Suprapubic skin (tissue), 4 donors: ENCODE measurements at regions not wholly inside any gene's neighbourhood (a gene's known extent, or its start where the extent isn't known, plus 50 kb on each side); places are given as distances from the start of the nearest gene placed in this dataset.
A peak's percentile ranks its signal among the peaks of the same experiment; 100 is the strongest.

Experiments
- DNase-seq, 2 donors: peaks; one replicate each; pipeline ENCODE4 v3.0.0-alpha.2; 2019; ENCODE audit warnings: low spot score in 2 of 2
- H3K27ac ChIP-seq: fragments of 200-600 bp; sonication (generic); one replicate; pipeline ENCODE4 v1.5.1; 2019
- H3K27me3 ChIP-seq: fragments of 200-600 bp; sonication (generic); one replicate; pipeline ENCODE4 v1.5.1; 2019
- H3K36me3 ChIP-seq: fragments of 200-600 bp; sonication (generic); one replicate; pipeline ENCODE4 v1.5.1; 2019
- H3K4me1 ChIP-seq: fragments of 200-600 bp; sonication (generic); one replicate; pipeline ENCODE4 v1.5.1; 2019
- H3K4me3 ChIP-seq: fragments of 200-600 bp; sonication (generic); one replicate; pipeline ENCODE4 v1.5.1; 2019; ENCODE audit warnings: mild to moderate bottlenecking
- H3K9me3 ChIP-seq: fragments of 200-600 bp; sonication (generic); one replicate; pipeline ENCODE4 v1.5.1; 2019
- EP300 ChIP-seq: sonication (generic); formaldehyde crosslinking; IDR thresholded peaks from one replicate; pipeline ENCODE4 v1.6.1; 2017; ENCODE audit warnings: antibody characterized with exemption
- POLR2A ChIP-seq, 2 donors: fragments of 450-650 bp; IDR thresholded peaks; one replicate each; pipeline ENCODE4 v1.6.1; 2017; ENCODE audit warnings: antibody characterized with exemption in 2 of 2, mild to moderate bottlenecking in 2 of 2, moderate library complexity in 2 of 2
- POLR2AphosphoS5 ChIP-seq, 3 donors: sonication (generic); formaldehyde crosslinking; IDR thresholded peaks; one replicate each; pipeline ENCODE4 v1.6.1; 2017; ENCODE audit warnings: antibody characterized with exemption in 3 of 3
- WGBS: methylation state at CpG from one replicate; pipeline ENCODE4 v1.1.5; 2018; 5-methylcytosine and 5-hydroxymethylcytosine counted together
- TF ChIP-seq, protein P1 (sequence below), 2 donors: fragments of 200-600 bp in 1 of 2; fragments of 450-650 bp in 1 of 2; sonication (generic) in 1 of 2; IDR thresholded peaks; one replicate each; pipeline ENCODE4 v1.5.1; 2016 to 2019; ENCODE audit warnings: antibody characterized with exemption in 2 of 2, mild to moderate bottlenecking in 1 of 2, moderate library complexity in 1 of 2

DNA sequence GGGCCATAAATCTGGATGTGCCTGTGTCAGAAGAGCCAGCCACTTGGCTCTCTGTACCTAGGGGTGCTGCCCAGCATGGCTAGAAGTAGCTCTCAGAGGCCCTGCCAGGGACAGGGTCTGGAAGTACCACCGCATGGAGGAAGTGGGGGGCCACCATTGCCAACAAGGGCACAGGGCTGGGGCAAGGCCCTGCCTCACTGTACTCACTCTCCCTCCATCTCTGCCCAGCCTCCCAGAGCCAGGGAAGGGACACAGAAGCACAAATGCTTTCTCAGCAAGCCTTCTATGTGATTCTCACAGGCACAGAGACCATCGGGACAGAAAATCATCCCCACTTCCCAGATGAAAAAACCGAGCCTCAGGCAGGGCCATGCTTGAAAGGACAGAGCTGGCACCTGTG is 138.1 kb downstream of the C5orf15 start:
- Histone ChIP-seq H3K36me3 (no peaks in the 10 kb centered on the region), H3K9me3 (no peaks in the 10 kb centered on the region)
- 69% methylated on average over 3 of the region's 3 CpGs for WGBS

DNA sequence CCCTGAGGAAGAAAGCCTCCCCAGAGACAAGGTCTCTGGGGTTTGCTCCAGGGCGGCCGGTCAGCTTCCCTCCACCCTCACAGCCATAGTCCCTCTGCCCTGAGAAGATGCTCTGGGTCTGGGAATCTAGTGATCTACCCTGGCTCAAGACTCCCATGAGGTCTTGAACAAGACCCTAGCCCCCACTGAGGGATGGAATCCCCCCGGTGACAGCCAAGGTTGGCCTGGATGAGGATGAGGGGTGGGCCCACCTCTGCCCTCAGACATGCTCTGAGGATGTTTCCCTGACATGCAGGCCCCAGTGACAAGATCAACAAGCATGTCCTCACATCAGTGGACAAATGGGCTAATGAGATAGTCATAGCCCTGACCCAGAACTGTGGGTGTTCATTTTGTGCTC is 138.6 kb downstream of the C5orf15 start:
- TF ChIP-seq, protein P1, sequence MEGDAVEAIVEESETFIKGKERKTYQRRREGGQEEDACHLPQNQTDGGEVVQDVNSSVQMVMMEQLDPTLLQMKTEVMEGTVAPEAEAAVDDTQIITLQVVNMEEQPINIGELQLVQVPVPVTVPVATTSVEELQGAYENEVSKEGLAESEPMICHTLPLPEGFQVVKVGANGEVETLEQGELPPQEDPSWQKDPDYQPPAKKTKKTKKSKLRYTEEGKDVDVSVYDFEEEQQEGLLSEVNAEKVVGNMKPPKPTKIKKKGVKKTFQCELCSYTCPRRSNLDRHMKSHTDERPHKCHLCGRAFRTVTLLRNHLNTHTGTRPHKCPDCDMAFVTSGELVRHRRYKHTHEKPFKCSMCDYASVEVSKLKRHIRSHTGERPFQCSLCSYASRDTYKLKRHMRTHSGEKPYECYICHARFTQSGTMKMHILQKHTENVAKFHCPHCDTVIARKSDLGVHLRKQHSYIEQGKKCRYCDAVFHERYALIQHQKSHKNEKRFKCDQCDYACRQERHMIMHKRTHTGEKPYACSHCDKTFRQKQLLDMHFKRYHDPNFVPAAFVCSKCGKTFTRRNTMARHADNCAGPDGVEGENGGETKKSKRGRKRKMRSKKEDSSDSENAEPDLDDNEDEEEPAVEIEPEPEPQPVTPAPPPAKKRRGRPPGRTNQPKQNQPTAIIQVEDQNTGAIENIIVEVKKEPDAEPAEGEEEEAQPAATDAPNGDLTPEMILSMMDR (IDR thresholded peaks at IDR 0.05), result no peak
- TF ChIP-seq POLR2AphosphoS5 (IDR thresholded peaks at IDR 0.05) (no peak), POLR2A (IDR thresholded peaks at IDR 0.05) (no peak), EP300 (no peak)
- Histone ChIP-seq H3K27ac (no peak overlapping the region), H3K9me3 (no peaks in the 10 kb centered on the region), H3K4me1 (no peaks in the 10 kb centered on the region), H3K36me3 (no peaks in the 10 kb centered on the region), H3K4me3 (no peak overlapping the region), H3K27me3 (no peaks in the 10 kb centered on the region)
- no peak for DNase-seq
- 80% methylated on average over 2 of the region's 3 CpGs for WGBS

More for the DNA sequence above, 138.1 kb downstream of the C5orf15 start:
- H3K4me1 ChIP-seq, result no peaks in the 10 kb centered on the region
- no peak overlapping the region for H3K27ac ChIP-seq
- no peak for DNase-seq
- no peaks in the 10 kb centered on the region for H3K27me3 ChIP-seq
- no peak overlapping the region for H3K4me3 ChIP-seq
- TF ChIP-seq, protein P1 (IDR thresholded peaks at IDR 0.05), result no peak
- TF ChIP-seq POLR2AphosphoS5 (IDR thresholded peaks at IDR 0.05), result no peak
- TF ChIP-seq EP300, result no peak
- TF ChIP-seq POLR2A (IDR thresholded peaks at IDR 0.05), result no peak

DNA sequence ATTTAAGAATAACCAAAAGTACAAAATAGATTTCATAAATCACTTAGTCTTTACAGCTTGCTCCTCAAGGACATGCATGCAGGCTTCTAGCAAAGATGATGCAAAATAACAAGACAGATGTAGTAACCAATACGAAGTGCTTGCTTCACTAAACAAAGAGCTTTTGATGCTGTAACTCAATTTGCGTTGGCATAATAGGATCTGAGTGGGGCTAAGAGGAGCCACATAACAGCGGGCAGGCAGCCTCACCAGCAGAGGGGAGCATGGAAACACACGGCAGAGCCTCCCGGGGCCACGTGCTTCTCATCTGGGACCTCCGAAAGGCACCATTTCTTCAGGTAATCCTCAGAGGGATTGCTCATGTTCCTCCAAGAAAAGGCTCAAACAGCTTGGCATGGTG is 139.7 kb downstream of the C5orf15 start:
- WGBS, result 74% methylated on average over 7 of the region's 7 CpGs

DNA sequence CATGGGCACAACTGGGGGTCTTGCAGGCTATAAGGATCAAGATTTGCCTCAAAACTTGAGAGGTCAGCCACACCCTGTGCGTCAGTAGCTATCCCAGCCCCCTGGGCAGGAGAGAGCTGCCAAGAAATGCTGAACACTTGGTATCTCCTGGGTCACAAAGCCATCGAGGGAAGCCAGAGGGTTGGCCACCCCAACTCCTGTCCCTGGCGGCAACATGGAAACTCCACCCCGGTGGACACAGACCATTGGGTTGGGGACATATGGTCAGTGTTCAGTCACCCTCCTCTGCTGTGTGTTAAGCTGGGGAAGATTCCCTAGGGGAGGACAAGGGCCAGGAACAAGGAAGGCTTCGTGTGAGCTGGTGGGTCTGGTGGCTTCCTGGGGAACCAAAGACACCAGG is 140.6 kb downstream of the C5orf15 start:
- TF ChIP-seq, protein P1 (IDR thresholded peaks at IDR 0.05), result no peak
- TF ChIP-seq EP300 (no peak), POLR2A (IDR thresholded peaks at IDR 0.05) (no peak), POLR2AphosphoS5 (IDR thresholded peaks at IDR 0.05) (no peak)
- 61% methylated on average over 2 of the region's 5 CpGs for WGBS
- H3K27me3 ChIP-seq, result no peaks in the 10 kb centered on the region

More for the DNA sequence above, 139.7 kb downstream of the C5orf15 start:
- no peaks in the 10 kb centered on the region for H3K4me1 ChIP-seq
- H3K27me3 ChIP-seq, result no peaks in the 10 kb centered on the region
- no peak for DNase-seq
- H3K4me3 ChIP-seq, result no peak overlapping the region
- H3K27ac ChIP-seq, result no peak overlapping the region
- TF ChIP-seq POLR2AphosphoS5 (IDR thresholded peaks at IDR 0.05) (no peak), EP300 (no peak), POLR2A (IDR thresholded peaks at IDR 0.05) (no peak)
- TF ChIP-seq, protein P1 (IDR thresholded peaks at IDR 0.05), result no peak
- H3K36me3 ChIP-seq, result no peaks in the 10 kb centered on the region
- no peaks in the 10 kb centered on the region for H3K9me3 ChIP-seq

DNA sequence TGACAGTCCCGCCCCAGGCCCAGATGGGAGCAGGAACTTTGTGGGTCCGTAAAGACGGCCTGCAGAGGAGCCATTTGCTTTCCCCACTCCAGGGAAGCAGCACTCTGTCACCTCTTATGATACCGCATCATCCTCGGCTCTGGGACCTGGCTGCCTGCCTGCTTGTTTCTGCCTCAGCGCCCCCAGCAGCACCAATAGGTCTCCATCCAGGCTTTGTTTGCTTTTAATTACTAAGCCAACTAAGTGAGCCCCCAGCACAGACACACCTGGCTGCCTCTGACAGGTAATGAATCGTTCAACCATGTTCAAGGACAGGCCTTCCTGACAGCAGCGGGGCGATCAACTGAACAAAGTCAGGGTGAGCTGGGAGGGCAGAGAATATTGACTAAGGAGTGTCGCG is 141.4 kb downstream of the C5orf15 start:
- TF ChIP-seq EP300 (no peak), POLR2A (IDR thresholded peaks at IDR 0.05) (no peak), POLR2AphosphoS5 (IDR thresholded peaks at IDR 0.05) (no peak)
- TF ChIP-seq, protein P1 (IDR thresholded peaks at IDR 0.05), result no peak
- peak; percentile 40 to 58 for DNase-seq
- Histone ChIP-seq H3K27ac (no peak overlapping the region), H3K9me3 (no peaks in the 10 kb centered on the region), H3K36me3 (no peaks in the 10 kb centered on the region), H3K27me3 (no peaks in the 10 kb centered on the region), H3K4me3 (no peak overlapping the region), H3K4me1 (no peaks in the 10 kb centered on the region)
- WGBS, result 91% methylated on average over 11 of the region's 11 CpGs

More for the DNA sequence above, 140.6 kb downstream of the C5orf15 start:
- Histone ChIP-seq H3K4me3 (no peak overlapping the region), H3K36me3 (no peaks in the 10 kb centered on the region), H3K4me1 (no peaks in the 10 kb centered on the region), H3K9me3 (no peaks in the 10 kb centered on the region), H3K27ac (no peak overlapping the region)
- peak; percentile 21 to 59 for DNase-seq
